GM23338 (cell line): ENCODE measurements at regions not wholly inside any gene's neighbourhood (a gene's known extent, or its start where the extent isn't known, plus 50 kb on each side); places are given as distances from the start of the nearest gene placed in this dataset.

ENCODE experiments used
- CTCF ChIP-seq, 2 experiments: fragments of 200-600 bp in 1 of 2; sonication (generic) in 1 of 2; conservative IDR thresholded peaks; 2 replicates each; pipeline versions ENCODE4 v1.5.1 to v1.6.1; 2016 to 2017; ENCODE audit warnings: antibody characterized with exemption in 2 of 2, low read depth in 2 of 2, mild to moderate bottlenecking in 2 of 2, moderate library complexity in 1 of 2
- POLR2AphosphoS5 ChIP-seq: IDR thresholded peaks from 2 replicates; pipeline ENCODE4 v1.6.1; 2016; ENCODE audit warnings: antibody characterized with exemption, low read depth

DNA sequence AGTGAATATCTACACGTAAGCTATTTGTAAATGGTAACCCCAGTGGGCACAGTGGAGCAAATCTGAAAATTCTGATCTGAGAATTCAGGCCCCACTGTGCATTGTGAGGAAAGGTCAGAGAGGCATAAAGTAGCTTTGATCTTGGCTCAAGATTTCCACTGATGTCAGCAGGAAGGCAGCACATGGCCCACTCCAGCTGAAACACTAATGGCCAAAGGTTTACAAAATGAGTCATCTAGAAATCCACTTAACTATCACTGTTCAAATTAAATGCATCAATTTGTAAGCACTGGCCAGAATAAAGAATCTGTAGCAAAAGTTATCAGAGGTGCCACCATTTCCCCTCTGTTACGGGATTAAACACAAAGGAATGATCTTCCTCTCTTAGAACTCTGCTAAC, 191.6 kb downstream of the C9orf152 start:
- TF ChIP-seq CTCF (conservative IDR thresholded peaks at IDR 0.05; ENCODE audit: low read depth in 2 of 2), result no peak
- no peak for TF ChIP-seq POLR2AphosphoS5
